ENCODE measurements at regions not wholly inside any gene's neighbourhood (a gene's known extent, or its start where the extent isn't known, plus 50 kb on each side); places are given as distances from the start of the nearest gene placed in this dataset.

DNA sequence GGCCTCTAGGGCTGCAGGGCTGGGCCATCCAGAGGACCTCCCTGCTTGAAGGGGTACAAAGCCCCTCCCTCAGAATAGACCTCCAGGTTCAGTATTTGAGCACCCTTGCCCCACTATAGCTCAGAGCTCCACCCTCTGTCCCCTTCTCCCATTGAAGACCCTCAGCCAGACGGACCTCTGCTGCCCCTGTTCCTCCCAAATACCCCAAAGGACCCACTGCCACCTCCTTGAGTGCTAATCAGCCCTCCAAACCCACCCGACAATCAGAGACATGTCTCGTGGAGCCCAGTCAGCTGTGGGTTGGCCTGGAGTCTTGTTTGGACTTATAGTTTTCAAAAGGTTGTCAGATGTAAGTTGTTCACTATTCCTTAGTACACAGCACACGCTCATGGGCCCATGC, 161.1 kb downstream of the UACA start:
- TF ChIP-seq, protein P1, sequence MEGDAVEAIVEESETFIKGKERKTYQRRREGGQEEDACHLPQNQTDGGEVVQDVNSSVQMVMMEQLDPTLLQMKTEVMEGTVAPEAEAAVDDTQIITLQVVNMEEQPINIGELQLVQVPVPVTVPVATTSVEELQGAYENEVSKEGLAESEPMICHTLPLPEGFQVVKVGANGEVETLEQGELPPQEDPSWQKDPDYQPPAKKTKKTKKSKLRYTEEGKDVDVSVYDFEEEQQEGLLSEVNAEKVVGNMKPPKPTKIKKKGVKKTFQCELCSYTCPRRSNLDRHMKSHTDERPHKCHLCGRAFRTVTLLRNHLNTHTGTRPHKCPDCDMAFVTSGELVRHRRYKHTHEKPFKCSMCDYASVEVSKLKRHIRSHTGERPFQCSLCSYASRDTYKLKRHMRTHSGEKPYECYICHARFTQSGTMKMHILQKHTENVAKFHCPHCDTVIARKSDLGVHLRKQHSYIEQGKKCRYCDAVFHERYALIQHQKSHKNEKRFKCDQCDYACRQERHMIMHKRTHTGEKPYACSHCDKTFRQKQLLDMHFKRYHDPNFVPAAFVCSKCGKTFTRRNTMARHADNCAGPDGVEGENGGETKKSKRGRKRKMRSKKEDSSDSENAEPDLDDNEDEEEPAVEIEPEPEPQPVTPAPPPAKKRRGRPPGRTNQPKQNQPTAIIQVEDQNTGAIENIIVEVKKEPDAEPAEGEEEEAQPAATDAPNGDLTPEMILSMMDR (IDR thresholded peaks at IDR 0.05): no peak
- no peak for TF ChIP-seq POLR2A (IDR thresholded peaks at IDR 0.05)

Data from heart left ventricle (tissue), 13 donors.